Mucosa of descending colon (tissue), 3 donors: ENCODE measurements at regions not wholly inside any gene's neighbourhood (a gene's known extent, or its start where the extent isn't known, plus 50 kb on each side); places are given as distances from the start of the nearest gene placed in this dataset.

ENCODE experiments used
- ATAC-seq: fragments of 200-7000 bp; cut with Tn5 transposase; one replicate; pipeline ENCODE4 v1.9.1; 2020; ENCODE audit warnings: mild to moderate bottlenecking, moderate library complexity
- DNase-seq, 3 donors: peaks; one replicate each; pipeline ENCODE4 v3.0.0-alpha.2; 2020
- H3K36me3 ChIP-seq: fragments of 200-600 bp; one replicate; pipeline ENCODE4 v1.8.0; 2021; ENCODE audit warnings: low read depth, mild to moderate bottlenecking
- H3K4me1 ChIP-seq: fragments of 200-600 bp; one replicate; pipeline ENCODE4 v1.8.0; 2021; ENCODE audit warnings: low read depth, mild to moderate bottlenecking
- H3K4me3 ChIP-seq: fragments of 200-600 bp; one replicate; pipeline ENCODE4 v1.8.0; 2021; ENCODE audit warnings: mild to moderate bottlenecking
- H3K9me3 ChIP-seq: fragments of 200-600 bp; one replicate; pipeline ENCODE4 v1.8.0; 2021; ENCODE audit warnings: mild to moderate bottlenecking
- intact Hi-C, 2 donors: fragments of 100-400 bp; cut with DNase I in 1 of 2; cut with micrococcal nuclease in 1 of 2; formaldehyde crosslinking; loops; one replicate each; pipeline versions ENCODE4 v1.11.0 to v1.11.1; 2022; cut with DNase I, micrococcal nuclease
- TF ChIP-seq, protein P1 (sequence below): fragments of 200-600 bp; IDR thresholded peaks from one replicate; pipeline ENCODE4 v1.8.0; 2022; ENCODE audit warnings: antibody characterized with exemption, mild to moderate bottlenecking
- donor health status: DM: no; HTN: no; CAD: no; lungs with moderate emphysema.
- donor health status: DM: no; HTN: no; CAD: no.
- donor health status: DM: no; HTN: yes; CAD: no.

DNA sequence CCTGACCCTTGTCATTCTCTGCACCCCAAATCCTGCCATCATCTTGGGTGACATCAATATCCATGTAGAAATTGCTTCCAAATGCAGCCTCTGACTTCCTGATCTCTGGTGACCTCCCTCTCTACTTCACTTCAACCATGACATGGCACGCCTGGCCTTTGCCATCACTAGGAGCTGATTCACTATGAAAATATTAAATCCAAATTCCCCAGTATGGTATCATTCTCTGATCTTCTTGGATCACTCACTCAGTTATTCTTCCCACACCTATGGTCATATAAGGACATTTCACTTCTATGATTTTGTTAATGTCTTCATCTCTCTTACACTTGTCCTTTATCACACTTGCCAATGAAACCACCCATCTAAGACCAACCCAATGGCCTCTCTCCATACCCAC lies 73.7 kb upstream of the ODAD2 start:
- Histone ChIP-seq H3K4me1 (no peaks in the 10 kb centered on the region), H3K36me3 (no peaks in the 10 kb centered on the region), H3K4me3 (no peak overlapping the region), H3K9me3 (no peaks in the 10 kb centered on the region)
- ATAC-seq (no peak), DNase-seq (no peak)
- TF ChIP-seq, protein P1, sequence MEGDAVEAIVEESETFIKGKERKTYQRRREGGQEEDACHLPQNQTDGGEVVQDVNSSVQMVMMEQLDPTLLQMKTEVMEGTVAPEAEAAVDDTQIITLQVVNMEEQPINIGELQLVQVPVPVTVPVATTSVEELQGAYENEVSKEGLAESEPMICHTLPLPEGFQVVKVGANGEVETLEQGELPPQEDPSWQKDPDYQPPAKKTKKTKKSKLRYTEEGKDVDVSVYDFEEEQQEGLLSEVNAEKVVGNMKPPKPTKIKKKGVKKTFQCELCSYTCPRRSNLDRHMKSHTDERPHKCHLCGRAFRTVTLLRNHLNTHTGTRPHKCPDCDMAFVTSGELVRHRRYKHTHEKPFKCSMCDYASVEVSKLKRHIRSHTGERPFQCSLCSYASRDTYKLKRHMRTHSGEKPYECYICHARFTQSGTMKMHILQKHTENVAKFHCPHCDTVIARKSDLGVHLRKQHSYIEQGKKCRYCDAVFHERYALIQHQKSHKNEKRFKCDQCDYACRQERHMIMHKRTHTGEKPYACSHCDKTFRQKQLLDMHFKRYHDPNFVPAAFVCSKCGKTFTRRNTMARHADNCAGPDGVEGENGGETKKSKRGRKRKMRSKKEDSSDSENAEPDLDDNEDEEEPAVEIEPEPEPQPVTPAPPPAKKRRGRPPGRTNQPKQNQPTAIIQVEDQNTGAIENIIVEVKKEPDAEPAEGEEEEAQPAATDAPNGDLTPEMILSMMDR = no peak
- intact Hi-C loops = no loop called here

DNA sequence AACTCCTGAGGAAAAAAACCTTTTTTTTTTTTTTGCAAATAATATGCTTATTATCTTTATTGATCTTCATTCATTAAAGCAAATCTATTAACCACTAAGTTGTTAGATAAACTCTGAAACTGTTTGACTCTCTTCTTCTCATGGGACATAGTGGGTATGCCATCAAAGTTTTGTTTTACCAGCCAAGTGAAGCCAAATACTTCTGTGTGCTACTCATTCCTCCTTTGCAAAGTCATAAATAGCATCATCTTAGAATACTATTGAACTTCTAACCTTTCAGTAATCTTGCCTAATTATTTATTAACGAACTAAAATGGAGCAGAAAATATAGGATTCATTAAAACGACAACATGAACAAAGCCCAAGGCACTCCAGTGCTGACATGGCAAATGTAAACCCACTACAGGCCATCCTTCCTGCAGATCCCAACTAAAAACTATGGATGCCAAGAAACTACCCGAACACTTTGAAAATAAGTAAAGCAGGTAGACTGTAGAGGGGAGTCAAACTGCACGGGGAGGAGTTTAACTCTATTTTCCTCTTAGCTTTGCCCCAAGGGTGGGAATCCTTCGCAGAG lies 61.2 kb upstream of the ODAD2 start:
- intact Hi-C loops = no loop called here
- ATAC-seq = no peak
- Histone ChIP-seq H3K36me3 (no peaks in the 10 kb centered on the region), H3K9me3 (no peaks in the 10 kb centered on the region), H3K4me3 (no peak overlapping the region), H3K4me1 (no peaks in the 10 kb centered on the region)
- no peak for DNase-seq
- TF ChIP-seq, protein P1 = no peak

DNA sequence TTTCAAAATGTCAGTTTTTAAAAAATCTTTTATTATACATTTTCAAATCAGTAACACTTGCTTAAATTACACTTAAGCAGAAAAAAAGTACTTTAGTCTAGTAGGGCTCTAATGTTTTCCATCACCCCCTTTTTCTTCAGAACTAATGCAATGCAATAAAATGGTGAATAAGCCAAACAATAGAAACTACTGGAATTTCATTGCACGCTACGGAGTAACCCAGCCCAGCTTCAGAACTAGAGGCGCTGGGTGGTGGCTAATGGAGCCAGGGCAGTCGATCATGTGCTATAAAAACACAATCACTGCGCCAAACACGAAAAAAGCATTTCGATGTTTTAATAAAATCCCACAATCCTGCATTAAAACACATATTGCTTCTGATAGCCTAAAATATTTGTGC lies 59.9 kb upstream of the ODAD2 start:
- Histone ChIP-seq H3K4me1 (no peaks in the 10 kb centered on the region), H3K4me3 (no peak overlapping the region), H3K9me3 (no peaks in the 10 kb centered on the region), H3K36me3 (no peaks in the 10 kb centered on the region)
- TF ChIP-seq, protein P1 = no peak
- ATAC-seq (no peak), DNase-seq (no peak)
- intact Hi-C loops = no loop called here

DNA sequence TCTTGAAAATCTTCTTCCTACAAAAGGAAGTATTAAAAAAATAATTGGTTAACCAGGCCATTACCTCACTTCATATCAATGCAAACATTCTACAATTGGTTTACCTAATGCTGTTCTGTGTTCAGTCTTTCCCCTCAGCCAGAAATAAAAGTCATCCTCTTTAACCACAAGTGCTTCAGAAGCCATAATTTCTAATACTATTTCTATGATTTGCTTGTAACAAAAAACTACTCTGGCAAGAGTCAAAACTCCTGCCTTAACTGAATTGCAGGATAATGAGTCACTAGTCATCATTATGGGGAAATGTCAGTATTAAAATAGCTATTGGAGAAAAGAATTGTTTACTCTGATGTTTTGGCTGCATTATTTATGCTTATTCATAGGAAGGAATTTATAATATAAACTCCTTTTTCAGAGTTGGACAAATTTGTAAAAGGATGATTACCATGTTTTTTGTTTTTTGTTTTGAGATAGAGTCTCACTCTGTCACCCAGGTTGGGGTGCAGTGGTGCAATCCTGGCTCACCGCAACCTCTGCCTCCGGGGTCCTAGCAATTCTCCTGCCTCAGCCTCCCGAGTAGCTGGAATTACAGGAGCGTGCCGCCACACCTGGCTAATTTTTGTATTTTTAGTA lies 55.5 kb upstream of the ODAD2 start:
- DNase-seq = no peak
- TF ChIP-seq, protein P1 = no peak
- intact Hi-C loops = no loop called here
- H3K4me3 ChIP-seq = no peak overlapping the region
- H3K9me3 ChIP-seq = no peaks in the 10 kb centered on the region
- ATAC-seq = no peak
- H3K36me3 ChIP-seq = no peaks in the 10 kb centered on the region
- no peaks in the 10 kb centered on the region for H3K4me1 ChIP-seq

DNA sequence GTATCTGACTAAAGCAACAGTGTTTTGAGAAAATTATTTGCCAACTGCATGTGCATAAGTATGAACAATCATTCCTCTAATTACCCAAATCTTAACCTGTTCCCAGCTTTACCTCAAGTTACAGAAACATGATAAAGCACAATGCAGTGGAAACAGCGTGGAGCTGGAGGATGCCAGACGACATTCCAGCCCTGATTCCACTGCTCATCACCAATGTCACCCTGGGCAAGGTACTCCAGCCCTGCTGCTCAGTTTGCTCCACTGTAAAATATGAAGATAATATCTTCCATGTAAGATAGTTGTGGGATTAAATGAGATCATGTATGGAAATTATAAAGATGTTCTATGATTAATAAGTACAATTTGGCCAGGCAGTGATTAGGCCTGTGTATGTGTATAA lies 50.4 kb upstream of the ODAD2 start:
- DNase-seq = no peak
- TF ChIP-seq, protein P1 = no peak
- intact Hi-C loops = no loop called here
- Histone ChIP-seq H3K36me3 (no peaks in the 10 kb centered on the region), H3K4me1 (no peaks in the 10 kb centered on the region), H3K9me3 (no peaks in the 10 kb centered on the region), H3K4me3 (no peak overlapping the region)
- no peak for ATAC-seq
